Non-pigmented ciliary epithelial cell (primary cell): ENCODE measurements at regions not wholly inside any gene's neighbourhood (a gene's known extent, or its start where the extent isn't known, plus 50 kb on each side); places are given as distances from the start of the nearest gene placed in this dataset.
"Not testable (repeated sequence)": the region's sequence is repeated elsewhere in the genome, so short reads cannot be mapped to it uniquely, and the experiment has no call there.

ENCODE experiments used
- DNase-seq: peaks from one replicate; pipeline ENCODE4 v3.0.0-alpha.2; 2010; ENCODE audit warnings: low read depth

GRCh38 chr17:15802917-15803316 lies 70.8 kb downstream of the TBC1D26 start:
- not testable (repeated sequence) for DNase-seq

GRCh38 chr17:15806825-15807224 lies 74.7 kb downstream of the TBC1D26 start:
- DNase-seq = not testable (repeated sequence)

GRCh38 chr17:15813388-15813787 lies 81.3 kb downstream of the TBC1D26 start:
- not testable (repeated sequence) for DNase-seq

DNA sequence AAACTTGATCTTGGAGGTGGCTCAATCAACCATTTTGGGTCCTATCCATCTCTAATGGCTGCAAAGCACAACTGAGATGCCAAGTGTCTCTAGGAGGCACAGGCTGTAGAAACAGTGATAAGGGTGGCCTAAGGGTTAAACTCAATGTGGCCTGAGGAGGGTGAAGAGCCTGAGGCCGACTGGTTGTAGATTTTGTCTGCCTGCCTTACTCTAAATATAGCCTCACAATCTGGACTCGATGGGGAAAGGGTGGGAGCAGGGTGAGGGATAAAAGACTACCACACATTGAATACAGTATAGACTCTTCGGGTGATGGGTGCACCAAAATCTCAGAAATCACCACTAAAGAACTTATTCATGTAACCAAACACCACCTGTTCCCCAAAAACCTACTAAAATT lies 81.9 kb downstream of the TBC1D26 start:
- not testable (repeated sequence) for DNase-seq

GRCh38 chr17:15817861-15818260 lies 85.8 kb downstream of the TBC1D26 start:
- not testable (repeated sequence) for DNase-seq

DNA sequence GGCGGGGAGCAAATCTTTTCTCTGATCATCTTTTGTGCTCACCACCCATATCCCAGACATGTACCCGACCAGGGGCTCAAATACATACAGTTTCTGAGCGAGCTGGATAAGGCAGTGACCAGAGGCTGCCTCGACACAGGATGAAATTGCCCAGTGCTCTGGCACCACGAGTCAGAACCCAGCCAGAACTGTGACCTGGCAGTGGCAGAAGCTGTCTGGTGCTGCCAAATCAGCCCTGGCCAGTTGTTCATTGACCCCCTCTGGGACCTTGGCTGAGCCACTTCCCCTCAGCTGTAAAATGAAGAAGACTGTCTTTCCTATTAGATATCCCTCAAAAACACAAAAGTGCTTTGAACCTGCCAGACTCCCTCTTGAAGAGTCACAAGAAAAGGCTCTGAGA lies 90.2 kb downstream of the TBC1D26 start:
- DNase-seq = not testable (repeated sequence)

GRCh38 chr17:15828727-15829314 lies 96.7 kb downstream of the TBC1D26 start:
- not testable (repeated sequence) for DNase-seq

- DNase-seq = not testable (repeated sequence)
Observed at GRCh38 chr17:15830221-15830620, 98.1 kb downstream of the TBC1D26 start.

GRCh38 chr17:15831182-15831581 lies 99.1 kb downstream of the TBC1D26 start:
- DNase-seq = not testable (repeated sequence)

- not testable (repeated sequence) for DNase-seq
Observed at GRCh38 chr17:15832921-15833480, 100.9 kb downstream of the TBC1D26 start.

- DNase-seq = not testable (repeated sequence)
Observed at GRCh38 chr17:15833890-15834289, 101.8 kb downstream of the TBC1D26 start.

GRCh38 chr17:15835481-15835880 lies 103.4 kb downstream of the TBC1D26 start:
- not testable (repeated sequence) for DNase-seq

DNA sequence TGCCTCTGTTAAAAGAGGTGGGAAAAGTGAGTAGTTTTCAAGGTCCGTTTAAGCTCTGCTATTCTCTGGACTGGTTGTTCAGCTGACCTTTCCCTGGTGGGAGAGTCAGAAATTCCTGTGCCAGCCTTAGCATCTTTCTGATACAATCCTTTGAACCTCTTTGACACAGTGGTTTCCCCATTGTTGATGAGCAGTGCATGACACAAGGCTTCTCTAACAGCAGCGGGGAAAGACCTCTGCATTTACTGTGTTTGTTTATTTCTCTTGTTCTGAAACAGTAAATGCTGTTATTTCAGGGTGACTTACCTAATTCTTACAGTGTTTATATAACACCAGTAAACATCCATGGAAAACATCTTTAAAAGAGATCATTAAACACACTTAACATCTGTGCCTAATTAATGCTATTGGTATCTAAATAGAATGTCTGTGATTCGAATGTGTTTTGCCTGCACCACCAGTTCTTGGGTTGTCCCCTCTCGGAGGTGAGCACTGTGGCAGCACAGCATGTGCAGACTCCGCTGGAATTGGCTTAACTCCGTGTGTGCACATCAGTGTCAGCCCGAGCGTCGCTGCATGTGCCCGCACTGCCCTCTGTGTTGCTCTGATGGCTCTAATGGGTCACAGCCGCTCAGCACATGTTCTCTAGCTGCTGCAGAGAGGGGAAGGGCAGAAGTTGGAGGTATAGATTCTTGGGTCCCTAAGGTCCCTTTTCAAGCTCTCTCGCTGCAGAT lies 104.3 kb downstream of the TBC1D26 start:
- DNase-seq = not testable (repeated sequence)

GRCh38 chr17:15836991-15837390 lies 104.9 kb downstream of the TBC1D26 start:
- not testable (repeated sequence) for DNase-seq

DNA sequence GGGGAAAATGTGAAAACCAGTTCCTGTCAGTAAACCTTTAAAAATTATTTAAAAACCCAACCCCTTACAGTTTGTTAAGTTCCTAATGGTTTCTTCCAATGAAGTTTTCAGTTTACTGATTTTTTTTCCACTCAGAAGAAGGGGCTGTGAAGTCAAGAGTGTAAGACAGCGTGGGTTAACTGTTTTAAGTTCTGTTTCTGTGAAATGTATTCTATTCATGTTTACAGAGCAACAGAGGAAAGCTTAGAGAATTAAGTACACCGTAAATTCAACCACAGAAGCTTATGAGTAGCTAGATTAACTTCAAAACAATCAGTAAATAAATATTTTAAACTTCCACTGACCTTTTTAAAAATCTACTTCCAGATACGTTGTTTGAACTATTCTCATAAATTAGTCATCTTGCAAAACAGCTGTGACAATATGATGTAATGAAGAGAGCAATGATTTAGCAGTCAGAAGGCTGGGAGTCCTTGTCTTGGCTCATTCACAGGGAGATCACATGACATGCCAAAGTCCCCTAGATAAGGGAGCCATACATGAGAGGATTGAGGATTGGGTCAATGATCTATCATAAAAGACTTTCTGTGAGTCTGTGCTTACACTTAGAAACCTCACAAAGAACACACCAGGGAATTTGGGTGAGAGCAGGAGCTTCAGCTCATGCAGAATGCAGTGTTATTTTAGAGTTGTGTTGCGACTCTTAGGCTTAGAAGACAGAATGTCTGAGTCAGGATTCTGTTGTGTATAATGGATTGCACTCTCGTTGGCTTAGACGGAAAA lies 97.3 kb upstream of the ADORA2B start:
- not testable (repeated sequence) for DNase-seq

DNA sequence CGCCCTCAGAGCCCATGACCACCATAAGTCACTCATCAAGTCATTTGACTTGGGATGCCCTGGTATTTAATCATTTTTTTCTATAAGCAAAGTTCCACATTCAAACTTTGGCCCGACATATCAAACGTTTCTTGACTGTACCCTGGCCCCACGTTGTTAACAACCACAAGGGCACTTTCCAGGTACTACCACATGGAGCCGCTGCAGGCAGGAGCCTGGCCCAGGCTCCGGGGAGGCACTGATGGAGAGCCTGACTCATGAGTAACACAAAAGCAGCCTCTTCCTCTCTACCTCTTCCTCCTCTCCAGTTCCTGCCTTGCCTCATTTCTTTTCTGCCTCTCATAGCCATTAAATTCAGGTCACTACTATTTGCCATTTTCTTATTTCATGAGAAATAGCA lies 95.9 kb upstream of the ADORA2B start:
- DNase-seq = not testable (repeated sequence)

GRCh38 chr17:15850071-15850470 lies 94.9 kb upstream of the ADORA2B start:
- not testable (repeated sequence) for DNase-seq

GRCh38 chr17:15850687-15851086 lies 94.2 kb upstream of the ADORA2B start:
- not testable (repeated sequence) for DNase-seq

- DNase-seq = not testable (repeated sequence)
Observed at GRCh38 chr17:15852863-15853262, 92.1 kb upstream of the ADORA2B start.

DNA sequence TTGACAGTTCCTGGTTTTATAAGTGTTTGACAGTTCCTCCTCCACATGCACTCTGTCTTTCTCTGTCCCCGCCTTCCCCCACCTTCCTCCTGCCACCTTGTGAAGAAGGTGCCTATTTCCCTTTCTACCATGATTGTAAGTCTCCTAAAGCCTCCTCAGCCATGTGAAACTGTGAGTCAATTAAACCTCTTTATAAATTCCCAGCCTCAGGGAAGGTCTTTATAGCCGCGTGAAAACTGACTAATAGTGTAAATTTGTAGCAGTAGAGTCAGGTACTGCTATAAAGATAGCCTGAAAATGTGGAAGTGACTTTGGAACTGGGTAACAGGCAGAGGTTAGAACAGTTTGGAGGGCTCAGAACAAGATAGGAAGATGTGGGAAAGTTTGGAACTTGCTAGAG lies 88.7 kb upstream of the ADORA2B start:
- not testable (repeated sequence) for DNase-seq

- not testable (repeated sequence) for DNase-seq
Observed at GRCh38 chr17:15856745-15857144, 88.2 kb upstream of the ADORA2B start.

DNA sequence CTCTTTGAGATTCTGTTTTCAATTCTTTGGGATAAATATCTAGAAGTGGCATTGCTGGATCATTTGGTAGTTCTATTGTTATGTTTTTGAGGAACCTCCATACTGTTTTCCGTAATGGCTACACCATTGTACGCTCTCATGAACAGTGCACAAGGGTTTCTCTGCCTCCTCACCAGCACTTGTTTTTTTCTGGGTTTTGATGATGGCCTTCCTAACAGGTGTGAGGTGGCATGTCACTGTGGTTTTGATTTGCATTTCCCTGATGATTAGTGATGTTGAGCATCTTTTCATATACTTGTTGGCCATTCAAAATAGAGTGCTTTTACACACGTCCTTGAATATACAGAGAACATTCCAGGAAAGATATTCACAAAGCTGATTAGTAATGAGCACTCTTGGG lies 86.8 kb upstream of the ADORA2B start:
- DNase-seq = not testable (repeated sequence)
